Stomach (tissue), 8 donors: ENCODE measurements at regions not wholly inside any gene's neighbourhood (a gene's known extent, or its start where the extent isn't known, plus 50 kb on each side); places are given as distances from the start of the nearest gene placed in this dataset.

Experiments used
- DNase-seq, 2 donors: peaks; one replicate each; pipeline versions ENCODE4 v3.0.0 to v3.0.0-alpha.2; 2013 to 2019
- H3K27ac ChIP-seq, 5 donors: fragments of 200-600 bp in 4 of 5; sonication (generic) in 4 of 5; one replicate each; pipeline ENCODE4 v1.5.1; 2013 to 2019; ENCODE audit warnings: mild to moderate bottlenecking in 1 of 5, moderate library complexity in 1 of 5
- H3K27me3 ChIP-seq, 3 donors: fragments of 200-600 bp; sonication (generic); one replicate each; pipeline ENCODE4 v1.5.1; 2017 to 2019; ENCODE audit warnings: mixed run types in 1 of 3
- H3K36me3 ChIP-seq, 4 donors: fragments of 200-600 bp; sonication (generic); 1 replicate in 3 of 4; 2 replicates in 1 of 4; pipeline ENCODE4 v1.5.1; 2016 to 2019
- H3K4me1 ChIP-seq, 4 donors: fragments of 200-600 bp; sonication (generic); one replicate each; pipeline ENCODE4 v1.5.1; 2016 to 2019
- H3K4me3 ChIP-seq, 4 donors: fragments of 200-600 bp; sonication (generic) in 3 of 4; one replicate each; pipeline ENCODE4 v1.5.1; 2016 to 2019; ENCODE audit warnings: mild to moderate bottlenecking in 1 of 4
- H3K9me3 ChIP-seq, 4 donors: fragments of 200-600 bp; sonication (generic); one replicate each; pipeline ENCODE4 v1.5.1; 2016 to 2019
- CTCF ChIP-seq, 7 experiments: fragments of 450-650 bp in 4 of 7; fragments of 200-600 bp in 3 of 7; sonication (generic) in 3 of 7; IDR thresholded peaks; one replicate each; pipeline ENCODE4 v1.5.1; 2016 to 2019; ENCODE audit warnings: antibody characterized with exemption in 7 of 7, control low read depth in 2 of 7, mild to moderate bottlenecking in 1 of 7
- EP300 ChIP-seq: sonication (generic); formaldehyde crosslinking; IDR thresholded peaks from one replicate; pipeline ENCODE4 v1.6.1; 2017; ENCODE audit warnings: antibody characterized with exemption
- POLR2A ChIP-seq, 4 donors: fragments of 450-650 bp; IDR thresholded peaks; one replicate each; pipeline ENCODE4 v1.6.1; 2016; ENCODE audit warnings: antibody characterized with exemption in 4 of 4, control low read depth in 2 of 4, mild to moderate bottlenecking in 1 of 4, moderate library complexity in 1 of 4
- POLR2AphosphoS5 ChIP-seq, 3 donors: sonication (generic); formaldehyde crosslinking; IDR thresholded peaks; one replicate each; pipeline ENCODE4 v1.6.1; 2016; ENCODE audit warnings: antibody characterized with exemption in 3 of 3
- WGBS, 5 donors: extraction: QIAGEN DNeasy Blood & Tissue Kit in 3 of 5; methylation state at CpG; one replicate each; pipeline versions ENCODE4 v1.1.5 to v1.1.7; 2013 to 2018; 5-methylcytosine and 5-hydroxymethylcytosine counted together
- intact Hi-C: fragments of 100-400 bp; cut with DNase I; formaldehyde crosslinking; loops from one replicate; pipeline ENCODE4 v1.15.1; 2023; ENCODE audit warnings: low total_unique reads
- donor health status: healthy with polysubstance abuse.
- donor health status: Bipolar disorder and iron deficiency.
- donor health status: healthy.

GRCh38 chr3:152709659-152710058 is 125.3 kb upstream of the P2RY1 start:
- Histone ChIP-seq H3K4me1 (no peaks in the 10 kb centered on the region), H3K27me3 (no peaks in the 10 kb centered on the region), H3K4me3 (no peak overlapping the region), H3K36me3 (no peaks in the 10 kb centered on the region), H3K9me3 (no peaks in the 10 kb centered on the region), H3K27ac (no peak overlapping the region)
- DNase-seq: no peak
- TF ChIP-seq EP300 (no peak), CTCF (IDR thresholded peaks at IDR 0.05) (no peak), POLR2AphosphoS5 (IDR thresholded peaks at IDR 0.05) (no peak), POLR2A (IDR thresholded peaks at IDR 0.05) (no peak)
- WGBS, 5 donors: 78 to 96% (median 86%) methylated on average over 3 of the region's 3 CpGs
- intact Hi-C loops: no loop called here

- no peaks in the 10 kb centered on the region for H3K4me1 ChIP-seq
- H3K9me3 ChIP-seq: no peaks in the 10 kb centered on the region
- H3K27me3 ChIP-seq: no peaks in the 10 kb centered on the region
- no peak for DNase-seq
- WGBS, 5 donors: 91 to 97% (median 92%) methylated on average over 3 of the region's 3 CpGs
- no peak for TF ChIP-seq POLR2AphosphoS5 (IDR thresholded peaks at IDR 0.05)
- TF ChIP-seq CTCF (IDR thresholded peaks at IDR 0.05): no peak
- no peak for TF ChIP-seq POLR2A (IDR thresholded peaks at IDR 0.05)
- no peak for TF ChIP-seq EP300
- H3K4me3 ChIP-seq: no peak overlapping the region
- no peak overlapping the region for H3K27ac ChIP-seq
- H3K36me3 ChIP-seq: no peaks in the 10 kb centered on the region
- intact Hi-C loops: no loop called here
These were observed 124.4 kb upstream of the P2RY1 start for GRCh38 chr3:152710549-152710948.

- Histone ChIP-seq H3K4me1 (no peaks in the 10 kb centered on the region), H3K9me3 (no peaks in the 10 kb centered on the region), H3K36me3 (no peaks in the 10 kb centered on the region), H3K27ac (no peak overlapping the region), H3K27me3 (no peaks in the 10 kb centered on the region), H3K4me3 (no peak overlapping the region)
- intact Hi-C loops: no loop called here
- no peak for DNase-seq
- no peak for TF ChIP-seq CTCF (IDR thresholded peaks at IDR 0.05)
- no peak for TF ChIP-seq POLR2A (IDR thresholded peaks at IDR 0.05)
- no peak for TF ChIP-seq POLR2AphosphoS5 (IDR thresholded peaks at IDR 0.05)
- no peak for TF ChIP-seq EP300
These were observed 120.9 kb upstream of the P2RY1 start for GRCh38 chr3:152713989-152714388.

- intact Hi-C loops: no loop called here
- TF ChIP-seq CTCF (IDR thresholded peaks at IDR 0.05): no peak
- no peaks in the 10 kb centered on the region for H3K27me3 ChIP-seq
- no peaks in the 10 kb centered on the region for H3K36me3 ChIP-seq
- no peak for DNase-seq
- H3K9me3 ChIP-seq: no peaks in the 10 kb centered on the region
- H3K27ac ChIP-seq: no peak overlapping the region
- H3K4me3 ChIP-seq: no peak overlapping the region
- no peaks in the 10 kb centered on the region for H3K4me1 ChIP-seq
These were observed 120.4 kb upstream of the P2RY1 start for GRCh38 chr3:152714507-152714906.

GRCh38 chr3:152717252-152717651 is 117.7 kb upstream of the P2RY1 start:
- Histone ChIP-seq H3K4me3 (no peak overlapping the region), H3K27ac (no peak overlapping the region), H3K36me3 (no peaks in the 10 kb centered on the region), H3K4me1 (no peaks in the 10 kb centered on the region), H3K9me3 (no peaks in the 10 kb centered on the region), H3K27me3 (no peaks in the 10 kb centered on the region)
- TF ChIP-seq EP300: no peak
- TF ChIP-seq POLR2AphosphoS5 (IDR thresholded peaks at IDR 0.05): no peak
- TF ChIP-seq CTCF (IDR thresholded peaks at IDR 0.05): no peak
- no peak for TF ChIP-seq POLR2A (IDR thresholded peaks at IDR 0.05)
- intact Hi-C loops: no loop called here
- DNase-seq: peak in 1 of 2 donors; percentile 24
- 72 to 82% (median 76%) methylated on average over 3 of the region's 3 CpGs for WGBS, 5 donors
